ENCODE measurements at regions not wholly inside any gene's neighbourhood (a gene's known extent, or its start where the extent isn't known, plus 50 kb on each side); places are given as distances from the start of the nearest gene placed in this dataset.

GRCh38 chr4:155510771-155511170, 134.0 kb upstream of the MAP9 start:
- peak in 1 of 2 donors; percentile 6 for DNase-seq

- DNase-seq: peak in 1 of 2 donors; percentile 54
Measured at GRCh38 chr4:155509555-155509954, 132.8 kb upstream of the MAP9 start.

- DNase-seq: no peak
Measured at GRCh38 chr4:155506745-155507144, 130.0 kb upstream of the MAP9 start.

- DNase-seq: no peak
Measured at GRCh38 chr4:155505321-155505720, 128.6 kb upstream of the MAP9 start.

- no peak for DNase-seq
Measured at GRCh38 chr4:155497306-155497705, 120.5 kb upstream of the MAP9 start.

GRCh38 chr4:155496294-155496626, 119.5 kb upstream of the MAP9 start:
- DNase-seq: no peak

- no peak for DNase-seq
Measured at GRCh38 chr4:155495572-155496293, 119.0 kb upstream of the MAP9 start.

GRCh38 chr4:155494037-155494718, 117.4 kb upstream of the MAP9 start:
- DNase-seq: no peak

- peak in 1 of 2 donors; percentile 39 for DNase-seq
Measured at GRCh38 chr4:155491336-155492120, 114.8 kb upstream of the MAP9 start.

GRCh38 chr4:155489271-155489670, 112.5 kb upstream of the MAP9 start:
- no peak for DNase-seq

GRCh38 chr4:155488691-155489090, 111.9 kb upstream of the MAP9 start:
- no peak for DNase-seq

- no peak for DNase-seq
Measured at GRCh38 chr4:155487210-155487609, 110.4 kb upstream of the MAP9 start.

GRCh38 chr4:155481150-155481549, 104.4 kb upstream of the MAP9 start:
- DNase-seq: no peak

- no peak for DNase-seq
Measured at GRCh38 chr4:155479835-155480234, 103.1 kb upstream of the MAP9 start.

GRCh38 chr4:155478336-155478835, 101.6 kb upstream of the MAP9 start:
- DNase-seq: no peak

GRCh38 chr4:155474758-155475157, 98.0 kb upstream of the MAP9 start:
- DNase-seq: no peak

- DNase-seq: no peak
Measured at GRCh38 chr4:155473420-155474095, 96.8 kb upstream of the MAP9 start.

- no peak for DNase-seq
Measured at GRCh38 chr4:155468282-155468681, 91.5 kb upstream of the MAP9 start.

- no peak for DNase-seq
Measured at GRCh38 chr4:155450676-155451075, 73.9 kb upstream of the MAP9 start.

- DNase-seq: no peak
Measured at GRCh38 chr4:155445306-155445705, 68.5 kb upstream of the MAP9 start.

- no peak for DNase-seq
Measured at GRCh38 chr4:155444721-155445120, 68.0 kb upstream of the MAP9 start.

GRCh38 chr4:155442267-155443105, 65.7 kb upstream of the MAP9 start:
- peak; percentile 23 to 74 for DNase-seq

Data from bone marrow (tissue), 2 donors.